HG03571 (cell line): ENCODE measurements at regions not wholly inside any gene's neighbourhood (a gene's known extent, or its start where the extent isn't known, plus 50 kb on each side); places are given as distances from the start of the nearest gene placed in this dataset.

Source experiments
- ATAC-seq: cut with Tn5 transposase; IDR thresholded peaks from one replicate; pipeline ENCODE4 v1.9.1; 2021; ENCODE audit not compliant: unreplicated experiment

DNA sequence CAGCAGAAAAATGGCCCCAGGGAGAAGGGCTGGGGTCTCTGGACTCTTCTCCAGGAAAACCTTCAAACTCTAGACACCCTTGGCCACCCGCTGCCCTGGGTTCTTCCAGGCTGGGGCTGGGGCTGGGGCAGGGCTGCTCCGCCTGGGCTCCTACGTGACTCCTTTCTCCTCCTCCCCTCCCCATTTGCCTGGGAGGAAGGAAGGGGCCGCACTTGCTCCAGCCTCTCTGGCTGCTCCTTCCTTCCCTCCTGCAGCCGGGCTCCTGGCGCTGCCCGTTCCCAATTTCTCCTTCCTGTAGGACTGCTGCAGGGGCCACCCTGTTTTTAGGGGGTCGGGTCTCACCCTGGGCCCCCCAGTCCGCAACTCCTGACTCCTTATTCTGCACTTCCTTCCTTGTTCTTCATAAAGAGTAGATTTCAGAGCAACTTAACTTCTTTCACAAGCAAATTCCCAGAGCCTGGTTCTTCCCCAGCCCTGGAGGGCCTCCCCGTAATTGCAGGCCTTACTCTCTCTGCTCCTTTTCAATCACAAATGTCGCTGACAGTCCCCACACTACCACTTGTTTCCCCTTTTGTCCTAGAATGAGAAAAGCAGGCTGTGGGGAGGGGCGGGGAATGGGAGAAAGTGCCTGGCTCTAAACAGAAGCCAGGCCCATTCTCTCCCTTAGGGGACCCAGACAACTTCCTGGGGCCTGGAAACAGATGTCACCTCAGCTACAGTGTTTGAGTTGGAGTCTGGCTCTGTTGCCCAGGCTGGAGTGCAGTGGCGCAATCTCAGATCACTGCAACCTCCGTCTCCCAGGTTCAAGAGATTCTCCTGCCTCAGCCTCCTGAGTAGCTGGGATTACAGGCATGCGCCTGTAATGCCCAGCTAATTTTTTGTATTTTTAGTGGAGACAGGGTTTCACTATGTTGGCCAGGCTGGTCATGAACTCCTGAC lies 137.8 kb downstream of the ENGASE start:
- no peak for ATAC-seq

GRCh38 chr17:79211061-79211770 lies 136.6 kb downstream of the ENGASE start:
- no peak for ATAC-seq

DNA sequence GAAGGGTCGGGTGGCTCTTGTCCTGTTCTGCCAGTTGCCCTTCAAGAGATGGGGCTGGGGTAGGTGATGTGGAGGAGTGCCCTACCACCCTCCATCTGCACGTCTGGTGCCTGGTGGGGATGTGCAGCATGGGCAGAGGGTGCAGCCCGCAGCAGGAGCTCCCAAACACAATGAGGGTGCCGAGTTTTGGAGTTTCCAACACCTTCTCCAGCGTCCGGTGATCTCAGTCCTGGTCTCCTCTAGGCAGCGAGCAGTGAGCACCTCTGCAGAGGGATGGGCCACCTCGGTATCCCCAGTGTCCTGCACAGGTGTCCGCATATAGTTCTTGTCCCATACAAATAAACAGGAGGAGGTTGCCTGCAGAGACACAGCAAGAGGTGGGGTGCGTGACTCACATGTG lies 136.0 kb downstream of the ENGASE start:
- no peak for ATAC-seq

- ATAC-seq = no peak
Observed at GRCh38 chr17:79207960-79208359, 133.3 kb downstream of the ENGASE start.

DNA sequence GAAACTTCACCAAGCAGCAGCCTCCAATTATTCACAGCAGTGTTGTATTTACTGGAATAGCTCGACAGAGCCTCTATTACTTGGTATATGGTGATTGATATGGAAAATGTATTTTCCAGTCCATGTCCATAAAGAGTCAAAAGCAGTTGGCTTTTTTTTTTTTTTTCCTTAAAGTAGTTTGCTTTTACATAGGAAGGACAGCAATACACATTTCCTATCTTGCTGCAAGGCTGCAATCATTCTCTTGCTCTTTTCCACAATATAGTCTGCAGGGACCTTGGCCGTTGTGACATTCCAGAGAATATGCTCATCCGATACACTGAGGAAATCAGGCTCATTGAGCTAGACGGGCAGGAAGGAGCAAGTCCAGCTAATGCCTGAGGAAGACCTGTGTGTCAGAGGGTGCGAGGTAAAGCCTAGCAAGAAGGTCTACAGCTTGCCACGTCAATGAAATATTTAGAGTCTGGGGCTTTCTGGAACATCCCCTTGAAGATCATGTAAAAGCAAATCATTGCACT lies 131.1 kb downstream of the ENGASE start:
- no peak for ATAC-seq

DNA sequence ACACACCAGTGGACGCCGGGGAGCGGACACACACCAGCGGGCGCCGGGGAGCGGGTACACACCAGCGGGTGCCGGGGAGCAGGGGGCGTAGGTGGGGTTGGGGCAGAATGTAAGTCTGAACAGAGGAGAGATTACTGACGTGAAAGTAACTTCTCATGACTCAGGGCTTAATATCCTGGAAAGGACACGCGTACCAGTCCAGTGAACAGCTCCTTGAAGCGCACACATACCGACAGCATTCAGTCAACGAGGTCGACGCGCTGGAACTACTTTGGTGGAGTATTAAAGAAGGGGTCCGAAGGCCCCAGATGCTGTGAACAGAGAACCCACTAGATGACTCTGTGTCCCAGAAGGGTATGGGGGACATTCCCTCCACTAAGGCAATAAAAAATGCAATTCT lies 129.6 kb downstream of the ENGASE start:
- no peak for ATAC-seq

DNA sequence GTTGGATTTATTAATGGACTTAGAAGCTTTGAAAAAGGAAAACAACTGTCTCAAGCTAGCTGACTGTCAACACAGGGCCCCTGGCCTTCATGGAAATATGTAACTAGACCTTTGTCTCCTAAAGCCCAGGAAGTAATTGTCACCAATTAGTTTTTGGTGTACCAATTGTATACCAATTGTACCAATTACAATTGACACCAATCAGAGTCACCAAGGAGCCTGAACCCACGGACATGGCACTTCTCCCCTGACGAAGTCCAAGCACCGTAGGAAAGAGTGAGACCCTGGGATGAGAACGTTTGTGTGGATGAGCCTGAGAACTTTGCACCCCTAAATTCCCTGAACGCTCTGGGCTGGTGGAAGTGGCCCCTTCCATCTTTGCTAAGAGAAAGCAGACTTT lies 129.0 kb downstream of the ENGASE start:
- no peak for ATAC-seq

- ATAC-seq = no peak
Observed at GRCh38 chr17:79203016-79203415, 128.4 kb downstream of the ENGASE start.

GRCh38 chr17:79202480-79202879 lies 127.9 kb downstream of the ENGASE start:
- no peak for ATAC-seq

DNA sequence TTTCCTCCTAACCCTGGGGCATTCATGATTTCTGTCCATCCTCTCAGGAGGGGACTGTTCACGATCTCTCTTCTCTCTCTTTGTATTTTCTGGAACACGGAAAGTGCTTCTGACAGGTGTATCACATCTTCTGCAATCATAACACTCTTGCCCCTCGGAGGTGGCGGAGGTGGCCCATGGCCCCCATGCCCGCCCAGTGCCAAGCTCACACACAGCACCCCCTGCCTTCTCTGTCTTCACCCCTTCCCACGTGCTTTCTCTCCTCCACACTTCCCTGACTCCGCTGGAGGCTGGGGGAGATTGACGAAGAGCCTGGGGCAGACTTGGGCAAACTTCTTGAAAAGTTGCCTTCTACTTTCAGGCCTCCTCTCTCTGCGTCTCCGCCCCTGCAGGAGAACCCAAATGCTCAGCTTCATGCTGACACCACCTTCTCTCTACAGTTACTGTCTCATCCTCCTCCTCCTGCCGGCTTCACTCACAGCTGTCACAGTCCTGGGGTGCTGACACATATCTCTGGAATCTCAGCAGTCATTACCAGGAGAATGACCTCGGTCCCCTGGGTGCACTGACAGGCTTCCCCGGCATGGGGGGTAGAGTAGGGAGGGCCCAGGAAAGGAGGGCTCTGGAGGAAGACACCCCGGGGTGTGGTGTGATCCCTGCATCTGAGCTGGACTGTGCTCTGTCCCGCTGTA lies 127.1 kb downstream of the ENGASE start:
- no peak for ATAC-seq

DNA sequence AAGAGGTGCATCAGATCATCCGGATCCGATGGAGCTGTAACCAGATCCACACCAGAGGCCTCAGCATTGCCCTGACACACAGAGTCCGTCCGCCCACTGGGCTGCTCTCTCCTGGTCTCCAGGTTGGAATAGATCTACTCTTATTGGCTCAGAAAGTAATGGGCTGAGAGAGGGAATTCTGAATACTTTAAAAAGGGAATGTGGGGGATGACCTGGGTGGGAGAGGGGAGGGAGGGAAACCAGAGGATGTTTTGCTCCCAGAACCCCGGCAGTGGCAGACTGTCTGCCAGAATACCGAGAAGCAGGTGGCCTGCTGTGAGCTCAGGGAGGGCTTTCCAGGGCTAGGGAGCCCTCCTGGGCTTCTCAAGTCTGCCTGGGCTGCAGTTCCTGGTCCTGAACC lies 126.5 kb downstream of the ENGASE start:
- no peak for ATAC-seq

DNA sequence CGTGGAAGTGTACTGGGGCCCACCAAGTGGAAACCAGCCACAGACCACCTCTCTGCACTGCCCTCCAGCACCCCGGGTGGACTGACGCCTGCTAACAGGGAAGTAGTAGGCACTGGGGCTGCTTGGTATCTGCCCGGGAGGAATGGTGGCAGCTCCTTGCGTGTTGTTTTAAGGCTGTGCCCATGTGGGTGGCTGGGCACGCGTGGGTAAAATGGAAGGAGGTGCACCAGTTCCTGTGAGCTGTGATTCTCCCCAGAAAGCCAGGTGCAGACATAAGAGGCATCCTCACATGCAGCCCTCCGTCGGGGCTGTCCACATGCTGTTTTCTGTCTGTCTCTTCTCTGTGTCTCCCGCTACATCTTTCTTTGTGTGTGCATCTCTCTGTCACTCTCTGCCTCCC lies 122.3 kb downstream of the ENGASE start:
- no peak for ATAC-seq

GRCh38 chr17:79192503-79193351 lies 118.1 kb downstream of the ENGASE start:
- no peak for ATAC-seq

DNA sequence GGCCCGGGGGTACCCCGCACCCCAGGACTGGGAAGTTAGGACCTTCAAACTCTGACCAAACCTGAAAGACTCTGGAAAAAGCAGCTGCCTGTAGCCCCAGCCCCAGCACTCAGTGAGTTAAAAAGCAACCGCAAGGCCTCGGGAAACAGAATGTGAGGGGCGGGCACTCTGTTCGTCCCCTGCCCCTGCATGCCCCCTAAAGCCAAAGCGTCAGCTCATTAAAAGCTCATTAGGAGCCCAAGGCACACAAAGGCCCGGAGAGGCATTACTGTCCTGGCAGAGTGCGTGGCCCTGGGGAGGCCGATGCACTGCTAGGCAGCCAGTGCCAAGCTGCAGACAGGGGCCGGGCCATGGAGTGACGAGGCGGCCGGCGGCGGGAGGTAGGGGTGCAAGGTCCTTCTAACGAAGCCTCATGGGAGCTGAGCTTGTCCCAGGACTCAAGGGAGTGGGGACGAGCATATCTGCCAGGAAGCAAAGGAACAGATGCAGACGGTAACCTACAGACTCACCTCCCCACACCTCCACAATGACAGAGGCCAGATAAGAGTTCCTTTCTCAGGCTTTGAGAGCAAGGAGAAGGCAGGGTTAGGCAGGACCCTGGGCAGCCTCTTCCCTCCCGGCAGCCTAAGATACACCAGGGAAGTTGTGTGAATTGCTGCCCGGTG lies 116.8 kb downstream of the ENGASE start:
- ATAC-seq = no peak

- no peak for ATAC-seq
Observed at GRCh38 chr17:79189305-79189704, 114.7 kb downstream of the ENGASE start.

DNA sequence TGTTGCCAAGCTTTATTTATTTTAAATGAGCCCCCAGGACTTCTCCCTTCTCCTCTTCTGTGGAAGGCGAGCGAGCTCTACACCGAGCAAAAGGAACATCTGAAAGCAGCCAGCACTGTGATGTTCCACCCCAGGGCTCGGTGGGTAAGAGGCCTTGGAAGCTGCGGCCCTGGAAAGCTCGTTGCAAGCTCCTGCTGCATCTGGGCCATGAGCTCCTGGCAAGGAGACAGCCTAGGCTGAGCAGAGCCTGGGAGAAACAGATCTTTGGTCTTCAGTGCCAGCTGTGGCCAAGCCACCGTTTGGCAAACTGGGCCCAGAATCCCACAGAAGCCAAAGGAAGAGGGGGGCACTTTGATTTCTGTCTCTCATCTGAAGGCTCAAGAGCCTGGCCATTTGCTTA lies 114.1 kb downstream of the ENGASE start:
- ATAC-seq = no peak

DNA sequence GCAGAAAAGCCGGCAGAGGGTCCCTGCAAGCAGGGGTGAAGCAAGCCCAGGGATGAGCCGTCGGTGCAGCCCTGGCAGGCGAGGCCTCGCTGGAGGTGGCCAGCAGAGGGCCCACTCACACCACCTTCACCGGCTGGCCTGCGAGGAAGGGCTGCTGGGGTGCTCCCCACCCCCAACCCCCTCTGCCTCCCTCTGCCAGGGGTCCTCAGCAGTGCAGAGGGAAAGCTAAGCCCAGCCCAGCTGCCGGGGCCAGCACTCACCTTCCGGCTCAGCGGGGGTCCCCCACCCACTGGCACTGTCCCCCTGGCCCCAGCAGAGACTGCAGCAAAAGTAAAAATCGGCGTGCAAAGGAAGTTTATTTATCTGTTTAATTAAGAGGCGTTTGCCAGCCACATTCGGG lies 113.4 kb downstream of the ENGASE start:
- no peak for ATAC-seq

GRCh38 chr17:79187186-79187585 lies 112.6 kb downstream of the ENGASE start:
- ATAC-seq = no peak

DNA sequence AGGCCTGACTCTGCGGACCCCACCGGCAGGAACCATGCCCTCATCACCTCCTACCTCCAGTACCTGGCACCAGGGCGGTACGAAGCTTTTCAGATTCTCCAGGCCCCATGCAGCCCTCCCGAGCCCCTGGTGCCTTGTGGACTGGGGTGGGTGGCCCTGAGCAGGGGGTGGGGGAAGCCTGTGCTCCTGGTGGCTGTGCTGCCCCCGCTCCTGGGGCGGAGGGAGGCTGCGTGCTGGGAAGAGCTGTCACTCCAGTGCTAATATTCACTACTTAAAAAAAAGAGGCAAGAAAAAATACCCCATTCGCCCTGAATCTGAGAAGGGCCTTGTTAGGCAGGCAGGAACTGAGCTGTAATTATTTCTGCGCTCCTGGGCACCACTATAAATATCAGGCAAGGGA lies 111.8 kb downstream of the ENGASE start:
- no peak for ATAC-seq

DNA sequence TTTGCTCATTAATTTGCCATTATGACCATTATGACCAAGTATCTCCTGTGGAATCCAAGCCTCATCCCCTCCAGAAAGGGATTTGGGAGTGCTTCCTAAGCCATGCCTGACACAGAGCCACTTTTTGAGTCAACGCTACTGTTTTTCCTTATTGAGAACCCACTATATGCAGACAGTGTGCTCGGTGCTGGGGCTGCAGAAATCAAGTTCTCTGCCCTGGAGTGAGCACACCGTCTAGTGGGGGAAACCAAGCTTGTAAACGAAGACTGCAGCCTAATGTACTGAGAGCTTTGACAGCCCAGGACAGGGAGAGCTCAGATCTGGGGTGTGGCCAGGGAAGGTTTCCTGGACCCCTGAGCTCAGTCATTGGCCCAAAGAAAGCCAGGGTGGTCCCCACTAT lies 111.0 kb downstream of the ENGASE start:
- ATAC-seq = no peak
